HG02885 (cell line): ENCODE measurements at regions not wholly inside any gene's neighbourhood (a gene's known extent, or its start where the extent isn't known, plus 50 kb on each side); places are given as distances from the start of the nearest gene placed in this dataset.
"Not testable (repeated sequence)": the region's sequence is repeated elsewhere in the genome, so short reads cannot be mapped to it uniquely, and the experiment has no call there.

Source experiments
- ATAC-seq: cut with Tn5 transposase; IDR thresholded peaks from one replicate; pipeline ENCODE4 v1.9.1; 2021; ENCODE audit warnings: mild to moderate bottlenecking; ENCODE audit not compliant: unreplicated experiment, poor library complexity

- ATAC-seq = no peak
Measured at GRCh38 chr1:217921126-217921904, 290.2 kb downstream of the SPATA17 start.

DNA sequence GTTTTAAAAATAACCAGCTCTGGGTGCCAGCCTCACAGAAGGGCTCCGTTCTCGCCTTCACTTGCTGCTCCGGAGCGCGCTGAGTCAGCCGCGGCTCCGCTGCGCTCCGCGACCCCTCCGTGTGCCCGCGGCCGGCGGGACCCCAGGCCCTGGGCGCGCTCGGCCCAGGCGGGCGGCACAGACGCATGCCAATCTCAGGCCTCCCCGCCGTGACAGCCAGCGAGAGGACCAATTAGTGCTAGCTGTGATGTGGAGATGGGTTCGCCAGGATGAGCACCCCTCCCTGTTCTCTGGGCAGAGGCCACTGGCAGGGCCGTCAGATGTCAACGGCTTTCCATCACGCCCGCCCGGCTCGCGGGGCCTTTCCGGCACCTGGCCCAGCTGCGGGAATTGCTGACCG is 293.8 kb downstream of the SPATA17 start:
- no peak for ATAC-seq

DNA sequence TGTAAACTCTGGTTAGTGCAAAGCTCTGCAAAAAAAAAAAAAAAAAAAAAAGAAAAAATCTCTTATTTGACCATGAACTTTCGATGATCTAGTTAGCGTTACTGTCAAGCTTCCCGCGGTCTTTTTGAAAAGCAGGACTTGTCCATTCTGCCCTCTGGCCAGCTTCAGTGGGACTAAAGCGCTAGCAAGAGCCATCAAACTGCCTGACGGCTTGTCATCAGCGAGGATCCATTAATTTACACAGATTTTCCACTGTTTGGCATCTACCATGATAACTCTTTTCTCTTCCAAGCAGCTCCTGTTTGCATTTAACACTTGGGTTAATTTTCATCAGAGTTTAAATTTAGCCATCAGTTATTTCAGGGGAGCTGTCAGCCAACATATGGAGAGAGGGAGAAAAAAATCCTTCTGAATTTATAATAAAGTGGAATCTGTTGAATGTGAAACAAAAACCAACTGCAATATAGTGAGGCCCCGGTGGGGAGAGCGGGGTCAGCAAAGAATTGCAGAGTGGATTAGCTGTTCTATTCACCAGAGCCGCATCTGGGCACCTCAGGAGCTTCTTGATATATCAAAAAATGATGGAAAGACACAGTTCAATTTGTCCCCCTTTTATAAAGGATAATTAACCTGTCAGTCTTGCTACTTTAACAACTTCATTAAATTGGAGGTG is 298.2 kb downstream of the SPATA17 start:
- no peak for ATAC-seq

DNA sequence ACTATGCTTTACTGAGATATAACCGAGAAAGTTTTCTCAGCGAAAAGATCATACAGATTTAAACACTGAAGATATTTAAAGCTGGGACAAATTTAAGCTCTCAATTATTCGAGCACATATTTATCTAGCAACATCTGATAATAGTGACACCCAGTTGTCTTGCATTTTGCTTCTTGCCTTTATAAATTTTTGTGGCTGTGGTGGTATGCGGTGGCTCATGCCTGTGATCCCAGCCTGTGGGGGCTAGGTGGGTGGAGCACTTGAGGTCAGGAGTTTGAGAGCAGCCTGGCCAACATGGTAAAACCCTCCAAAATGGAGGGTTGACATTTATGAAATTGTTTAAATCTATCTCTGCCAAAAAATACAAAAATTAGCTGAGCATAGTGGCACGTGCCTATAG is 312.2 kb downstream of the SPATA17 start:
- ATAC-seq = no peak

- ATAC-seq = no peak
Measured at GRCh38 chr1:217944550-217944949, 313.4 kb downstream of the SPATA17 start.

DNA sequence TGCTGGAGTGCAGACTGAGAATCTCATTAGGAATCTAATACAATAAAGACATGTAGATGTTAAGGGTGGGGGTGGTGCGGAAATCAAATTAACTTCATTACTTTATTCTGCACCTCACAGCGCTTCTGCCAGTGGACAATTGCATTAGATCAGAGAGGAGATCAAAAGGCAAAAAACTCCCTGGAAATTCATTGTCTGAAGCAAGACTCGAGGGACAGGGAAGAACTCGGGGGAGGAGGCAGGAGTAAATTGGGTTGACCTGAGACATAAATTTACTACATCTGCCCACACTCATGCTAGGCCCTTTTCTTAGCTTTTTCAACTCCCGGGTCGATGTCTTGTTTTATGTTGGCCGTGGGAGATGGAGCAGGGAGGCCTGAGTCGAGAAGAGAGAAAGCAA is 315.4 kb downstream of the SPATA17 start:
- ATAC-seq = no peak

DNA sequence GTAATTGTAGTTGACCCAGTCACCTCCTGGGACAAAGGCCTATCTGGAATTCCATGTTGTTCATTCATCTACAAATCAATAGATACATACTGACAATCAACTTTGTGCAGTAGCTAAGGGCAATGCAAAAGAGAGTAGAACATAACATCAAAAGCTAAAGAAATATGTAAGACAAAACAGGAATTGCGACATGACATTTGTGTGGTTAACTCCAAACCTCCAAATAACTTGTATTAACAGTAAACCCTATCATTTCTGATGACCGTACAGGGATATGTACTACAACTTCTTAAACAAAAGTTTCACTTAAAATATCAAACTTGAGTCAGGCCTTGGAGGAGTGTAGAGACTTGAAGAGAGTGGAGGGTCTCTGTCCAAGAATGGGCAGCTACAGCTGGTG is 317.6 kb downstream of the SPATA17 start:
- no peak for ATAC-seq

DNA sequence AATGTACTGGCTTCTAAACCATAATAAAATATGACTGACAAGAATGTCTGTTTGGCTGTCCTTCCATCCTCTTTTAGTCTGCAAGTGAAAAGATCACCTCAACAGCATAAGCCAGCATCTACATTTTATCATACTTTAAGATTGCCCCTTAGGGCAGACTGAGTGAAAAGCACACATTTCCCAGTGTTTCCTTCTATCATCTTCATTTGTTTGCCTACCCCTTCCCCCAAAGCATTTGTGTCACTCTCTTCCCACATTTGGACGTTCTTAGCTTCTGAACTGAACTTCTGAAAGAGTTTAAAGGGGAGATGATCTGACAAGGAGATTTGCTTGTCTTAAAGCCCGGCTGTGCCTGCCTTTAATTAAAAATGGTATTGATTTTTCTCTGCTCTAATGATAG is 322.2 kb downstream of the SPATA17 start:
- no peak for ATAC-seq

GRCh38 chr1:217953922-217954321 is 322.8 kb downstream of the SPATA17 start:
- ATAC-seq = no peak

- no peak for ATAC-seq
Measured at GRCh38 chr1:217955723-217956122, 324.6 kb downstream of the SPATA17 start.

DNA sequence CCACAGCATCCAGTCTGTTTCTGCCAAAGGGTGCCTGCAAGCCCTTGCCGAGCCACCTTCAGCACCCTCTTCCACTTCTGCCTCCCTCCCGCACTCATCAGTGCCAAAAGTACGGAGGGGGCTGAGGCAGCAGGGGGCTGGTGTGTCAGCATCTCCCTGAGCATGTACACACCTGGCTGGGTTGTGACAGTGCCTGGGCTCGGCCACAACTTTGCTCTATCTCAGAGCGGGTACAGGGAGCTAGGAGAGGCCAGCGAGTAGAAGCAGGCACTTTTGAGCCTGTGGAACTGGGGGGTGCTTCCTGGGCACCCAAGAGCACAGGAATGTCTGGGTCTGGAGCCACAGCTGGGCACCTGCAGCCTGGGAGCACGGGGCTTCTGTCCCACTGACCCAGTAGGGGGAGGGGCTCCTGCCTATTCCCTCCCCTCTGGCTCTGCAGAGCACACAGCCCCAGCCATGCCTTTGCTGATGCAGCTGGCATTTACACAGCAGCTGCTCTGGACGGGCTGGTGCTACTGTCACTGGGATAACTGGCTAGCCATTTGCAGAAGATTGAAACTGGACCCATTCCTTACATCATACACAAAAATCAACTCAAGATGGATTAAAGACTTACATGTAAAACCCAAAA is 319.8 kb upstream of the RRP15 start:
- ATAC-seq = no peak

DNA sequence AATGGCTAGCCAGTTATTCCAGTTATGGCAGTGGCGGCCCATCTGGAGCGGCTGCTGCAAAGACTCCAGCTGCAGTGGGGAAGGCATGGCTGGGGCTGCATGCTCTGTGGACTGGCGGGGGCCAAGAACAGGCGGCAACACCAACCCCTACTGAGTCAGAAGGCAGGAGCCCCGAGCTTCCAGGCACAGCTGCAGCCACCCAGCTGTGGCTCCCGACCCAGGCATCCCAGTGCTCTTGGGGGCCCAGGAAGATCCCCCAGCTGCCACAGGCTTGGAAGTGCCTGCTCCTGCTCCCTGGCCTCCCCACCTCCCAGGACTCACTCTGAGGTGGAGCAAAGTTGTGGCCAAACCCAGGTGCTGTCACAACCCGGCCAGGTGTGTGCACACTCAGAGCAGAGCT is 317.0 kb upstream of the RRP15 start:
- ATAC-seq = no peak

- no peak for ATAC-seq
Measured at GRCh38 chr1:217969428-217969827, 315.7 kb upstream of the RRP15 start.

DNA sequence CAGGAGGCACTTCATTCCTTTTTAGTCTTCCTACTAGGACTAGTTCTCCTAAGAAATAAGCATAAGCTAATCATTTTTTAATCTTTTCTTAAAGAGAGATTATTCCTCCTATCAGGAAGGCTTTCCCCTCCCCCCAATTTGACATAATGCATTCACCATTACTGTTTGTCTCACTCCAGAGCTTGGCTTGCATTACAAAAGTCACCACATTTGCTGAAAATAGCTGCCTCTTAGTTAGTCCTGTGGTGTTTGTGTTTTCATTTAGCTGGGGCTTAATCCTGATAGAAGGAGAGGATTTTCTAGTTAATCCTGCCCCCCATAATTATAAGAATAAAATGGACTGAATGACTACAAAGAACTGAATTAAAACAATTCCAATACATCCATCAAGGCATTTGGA is 307.1 kb upstream of the RRP15 start:
- no peak for ATAC-seq

DNA sequence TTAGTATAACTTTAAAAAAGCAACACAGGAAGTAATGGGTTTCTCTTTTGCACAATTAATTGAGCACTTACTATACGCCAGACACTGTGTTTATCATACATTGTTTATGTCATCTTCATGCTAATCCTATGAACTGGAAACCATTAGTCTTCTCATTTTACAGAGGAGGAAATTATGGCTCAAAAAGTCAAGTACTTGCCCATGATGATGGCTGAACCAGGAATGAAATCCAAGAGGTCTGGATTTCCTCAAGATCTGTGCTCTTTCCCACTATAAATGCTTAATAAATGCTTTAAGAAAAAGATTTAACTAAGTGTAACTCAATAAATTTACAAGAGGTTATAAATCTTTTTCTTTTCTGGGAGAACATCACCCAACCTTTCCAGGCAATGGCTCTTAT is 303.7 kb upstream of the RRP15 start:
- no peak for ATAC-seq

DNA sequence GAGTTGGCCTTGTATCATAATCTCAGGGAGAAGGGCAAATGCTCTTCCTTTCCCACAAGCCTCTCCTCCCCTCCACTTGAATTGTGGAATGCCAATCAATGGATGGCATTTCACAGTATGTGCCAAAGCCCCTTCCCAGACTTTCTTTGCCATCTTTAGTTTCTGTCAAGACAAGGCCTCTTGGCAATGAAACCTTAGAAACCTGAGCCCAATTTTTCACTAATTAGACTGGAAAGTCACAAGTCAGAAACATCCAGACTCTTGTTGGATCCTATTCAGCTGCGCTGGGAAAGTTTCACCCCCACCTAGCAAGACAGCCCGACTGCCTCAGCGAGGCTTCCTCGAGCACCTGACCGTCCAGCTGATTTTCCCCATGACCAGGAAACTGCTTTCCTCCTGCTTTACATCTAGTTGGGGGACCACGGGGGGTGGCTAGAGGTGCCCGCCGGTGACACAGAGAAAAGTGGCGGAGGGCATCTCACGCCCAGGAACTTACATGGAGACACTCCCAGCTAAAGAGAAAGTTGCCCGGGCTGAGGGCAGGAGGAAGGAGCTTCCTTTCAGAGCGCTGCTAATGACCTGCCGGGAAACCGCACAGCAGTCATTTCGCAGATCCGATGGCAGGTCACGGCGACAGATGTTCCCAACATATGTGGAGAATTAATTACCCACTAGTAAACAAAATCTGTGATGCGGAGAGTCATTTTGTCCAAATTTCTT is 302.6 kb upstream of the RRP15 start:
- ATAC-seq = no peak

DNA sequence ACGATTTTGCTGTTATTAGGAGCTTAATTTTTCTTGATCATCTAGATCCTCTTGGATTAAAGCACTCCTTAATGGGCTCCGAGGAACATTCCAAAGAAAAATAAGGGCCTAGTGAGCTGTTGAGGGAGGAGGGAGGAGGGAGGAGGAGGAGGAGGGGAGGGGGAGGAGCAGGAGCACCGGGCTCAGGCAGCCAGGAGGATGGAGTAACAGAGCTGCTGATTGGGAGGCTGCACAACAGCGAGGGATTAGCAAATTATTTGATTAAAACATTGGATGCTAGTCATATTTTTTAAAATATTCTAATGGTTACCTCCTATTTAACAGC is 302.1 kb upstream of the RRP15 start:
- ATAC-seq = no peak

GRCh38 chr1:217985641-217986040 is 299.5 kb upstream of the RRP15 start:
- ATAC-seq = no peak

DNA sequence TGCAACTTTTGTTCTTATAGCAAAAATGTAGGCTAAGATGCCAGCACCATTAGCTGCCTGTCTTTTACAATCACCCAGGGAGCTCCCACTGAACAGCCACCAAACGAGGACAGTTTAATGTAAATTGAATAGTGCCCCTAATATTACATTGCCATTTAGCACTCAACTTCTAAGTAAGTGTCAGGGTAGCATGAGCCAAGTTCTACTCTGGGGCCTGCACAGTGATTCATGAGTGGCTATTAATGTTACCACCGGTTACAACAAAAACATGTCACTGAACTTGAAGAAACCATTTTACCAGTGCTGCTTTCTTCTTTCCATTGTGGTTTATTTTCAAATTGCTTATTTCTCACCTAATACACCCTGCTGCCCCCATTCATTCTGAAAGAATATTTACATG is 295.6 kb upstream of the RRP15 start:
- ATAC-seq = no peak

DNA sequence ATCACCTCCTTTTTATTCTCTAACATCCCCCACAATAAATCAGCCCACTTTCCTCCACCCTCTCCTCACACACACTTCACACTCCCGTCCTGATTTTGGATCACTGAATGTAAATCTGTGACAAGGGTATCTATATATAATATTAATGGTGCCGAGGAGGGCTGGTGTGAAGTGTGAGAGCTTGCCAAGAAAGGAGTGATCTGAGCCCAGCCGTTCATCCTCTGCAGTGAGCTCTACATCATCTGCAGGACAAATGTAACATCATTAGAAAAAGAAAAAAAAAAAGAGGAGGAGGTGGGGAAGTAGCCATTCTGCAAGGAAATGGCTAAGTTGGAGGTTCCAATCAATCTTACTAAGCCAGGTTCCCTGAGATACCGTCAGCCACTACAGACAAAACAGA is 291.7 kb upstream of the RRP15 start:
- no peak for ATAC-seq

DNA sequence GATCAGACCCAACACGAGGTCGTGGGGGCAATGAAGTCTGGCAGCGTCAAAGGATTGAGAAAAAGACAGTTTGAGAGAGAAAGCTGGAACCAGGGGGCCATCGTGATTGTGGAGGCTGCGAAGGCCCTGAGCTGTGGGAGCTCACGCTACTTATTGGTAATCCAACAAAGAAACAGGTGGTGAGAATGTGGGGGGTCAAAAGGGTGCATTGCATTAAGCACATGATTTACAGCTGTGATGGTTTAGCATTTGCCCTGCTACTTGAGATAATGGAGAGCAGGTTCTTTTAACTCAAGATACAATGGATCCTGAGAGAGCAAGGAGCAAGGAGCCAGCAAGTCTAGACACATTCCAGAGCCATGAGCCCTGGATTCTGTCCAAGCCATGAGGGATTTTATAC is 276.8 kb upstream of the RRP15 start:
- ATAC-seq = not testable (repeated sequence)
